ENCODE measurements at regions not wholly inside any gene's neighbourhood (a gene's known extent, or its start where the extent isn't known, plus 50 kb on each side); places are given as distances from the start of the nearest gene placed in this dataset.

- Histone ChIP-seq H3K9ac (ENCODE audit: low read length) (no peak overlapping the region), H3K27ac (ENCODE audit: low read depth, low read length) (no peak overlapping the region), H3K4me1 (ENCODE audit: control insufficient read depth, insufficient read depth, low read length) (no peaks in the 10 kb centered on the region), H3K36me3 (ENCODE audit: control insufficient read depth, insufficient read depth, low read length) (no peaks in the 10 kb centered on the region), H3K27me3 (ENCODE audit: control insufficient read depth, insufficient read depth, low read length) (no peaks in the 10 kb centered on the region), H3K4me3 (ENCODE audit: low read length) (no peak overlapping the region)
These were observed 293.3 kb upstream of the SHH start for GRCh38 chr7:156105337-156106106.

GRCh38 chr7:156104501-156105336 is 292.5 kb upstream of the SHH start:
- H3K27ac ChIP-seq (ENCODE audit: low read depth, low read length), result no peak overlapping the region
- H3K4me1 ChIP-seq (ENCODE audit: control insufficient read depth, insufficient read depth, low read length), result no peaks in the 10 kb centered on the region
- H3K27me3 ChIP-seq (ENCODE audit: control insufficient read depth, insufficient read depth, low read length), result no peaks in the 10 kb centered on the region
- H3K4me3 ChIP-seq (ENCODE audit: low read length), result no peak overlapping the region
- H3K36me3 ChIP-seq (ENCODE audit: control insufficient read depth, insufficient read depth, low read length), result no peaks in the 10 kb centered on the region
- H3K9ac ChIP-seq (ENCODE audit: low read length), result no peak overlapping the region

- H3K27me3 ChIP-seq (ENCODE audit: control insufficient read depth, insufficient read depth, low read length), result no peaks in the 10 kb centered on the region
- no peak overlapping the region for H3K4me3 ChIP-seq (ENCODE audit: low read length)
- no peak overlapping the region for H3K9ac ChIP-seq (ENCODE audit: low read length)
- no peaks in the 10 kb centered on the region for H3K4me1 ChIP-seq (ENCODE audit: control insufficient read depth, insufficient read depth, low read length)
- H3K36me3 ChIP-seq (ENCODE audit: control insufficient read depth, insufficient read depth, low read length), result no peaks in the 10 kb centered on the region
- H3K27ac ChIP-seq (ENCODE audit: low read depth, low read length), result no peak overlapping the region
These were observed 290.0 kb upstream of the SHH start for GRCh38 chr7:156102267-156102666.

- H3K4me3 ChIP-seq (ENCODE audit: low read length), result no peak overlapping the region
- no peak overlapping the region for H3K27ac ChIP-seq (ENCODE audit: low read depth, low read length)
- no peaks in the 10 kb centered on the region for H3K36me3 ChIP-seq (ENCODE audit: control insufficient read depth, insufficient read depth, low read length)
- no peaks in the 10 kb centered on the region for H3K27me3 ChIP-seq (ENCODE audit: control insufficient read depth, insufficient read depth, low read length)
- H3K4me1 ChIP-seq (ENCODE audit: control insufficient read depth, insufficient read depth, low read length), result no peaks in the 10 kb centered on the region
- no peak overlapping the region for H3K9ac ChIP-seq (ENCODE audit: low read length)
These were observed 289.1 kb upstream of the SHH start for GRCh38 chr7:156101355-156101754.

- Histone ChIP-seq H3K27ac (ENCODE audit: low read depth, low read length) (no peak overlapping the region), H3K27me3 (ENCODE audit: control insufficient read depth, insufficient read depth, low read length) (no peaks in the 10 kb centered on the region), H3K4me3 (ENCODE audit: low read length) (no peak overlapping the region), H3K9ac (ENCODE audit: low read length) (no peak overlapping the region), H3K4me1 (ENCODE audit: control insufficient read depth, insufficient read depth, low read length) (no peaks in the 10 kb centered on the region), H3K36me3 (ENCODE audit: control insufficient read depth, insufficient read depth, low read length) (no peaks in the 10 kb centered on the region)
These were observed 287.8 kb upstream of the SHH start for GRCh38 chr7:156100086-156100485.

- Histone ChIP-seq H3K27ac (ENCODE audit: low read depth, low read length) (no peak overlapping the region), H3K4me1 (ENCODE audit: control insufficient read depth, insufficient read depth, low read length) (no peaks in the 10 kb centered on the region), H3K4me3 (ENCODE audit: low read length) (no peak overlapping the region), H3K36me3 (ENCODE audit: control insufficient read depth, insufficient read depth, low read length) (no peaks in the 10 kb centered on the region), H3K9ac (ENCODE audit: low read length) (no peak overlapping the region), H3K27me3 (ENCODE audit: control insufficient read depth, insufficient read depth, low read length) (no peaks in the 10 kb centered on the region)
These were observed 286.8 kb upstream of the SHH start for GRCh38 chr7:156099085-156099484.

GRCh38 chr7:156096771-156097538 is 284.7 kb upstream of the SHH start:
- no peaks in the 10 kb centered on the region for H3K36me3 ChIP-seq (ENCODE audit: control insufficient read depth, insufficient read depth, low read length)
- no peak overlapping the region for H3K4me3 ChIP-seq (ENCODE audit: low read length)
- no peaks in the 10 kb centered on the region for H3K27me3 ChIP-seq (ENCODE audit: control insufficient read depth, insufficient read depth, low read length)
- no peak overlapping the region for H3K9ac ChIP-seq (ENCODE audit: low read length)
- no peak overlapping the region for H3K27ac ChIP-seq (ENCODE audit: low read depth, low read length)
- no peaks in the 10 kb centered on the region for H3K4me1 ChIP-seq (ENCODE audit: control insufficient read depth, insufficient read depth, low read length)

- Histone ChIP-seq H3K9ac (ENCODE audit: low read length) (no peak overlapping the region), H3K27ac (ENCODE audit: low read depth, low read length) (no peak overlapping the region), H3K27me3 (ENCODE audit: control insufficient read depth, insufficient read depth, low read length) (no peaks in the 10 kb centered on the region), H3K4me3 (ENCODE audit: low read length) (no peak overlapping the region), H3K36me3 (ENCODE audit: control insufficient read depth, insufficient read depth, low read length) (no peaks in the 10 kb centered on the region), H3K4me1 (ENCODE audit: control insufficient read depth, insufficient read depth, low read length) (no peaks in the 10 kb centered on the region)
These were observed 283.8 kb upstream of the SHH start for GRCh38 chr7:156095908-156096539.

- Histone ChIP-seq H3K27me3 (ENCODE audit: control insufficient read depth, insufficient read depth, low read length) (no peaks in the 10 kb centered on the region), H3K27ac (ENCODE audit: low read depth, low read length) (no peak overlapping the region), H3K4me3 (ENCODE audit: low read length) (no peak overlapping the region), H3K36me3 (ENCODE audit: control insufficient read depth, insufficient read depth, low read length) (no peaks in the 10 kb centered on the region), H3K9ac (ENCODE audit: low read length) (no peak overlapping the region), H3K4me1 (ENCODE audit: control insufficient read depth, insufficient read depth, low read length) (no peaks in the 10 kb centered on the region)
These were observed 282.3 kb upstream of the SHH start for GRCh38 chr7:156094350-156095146.

- no peaks in the 10 kb centered on the region for H3K4me1 ChIP-seq (ENCODE audit: control insufficient read depth, insufficient read depth, low read length)
- H3K27ac ChIP-seq (ENCODE audit: low read depth, low read length), result no peak overlapping the region
- H3K27me3 ChIP-seq (ENCODE audit: control insufficient read depth, insufficient read depth, low read length), result no peaks in the 10 kb centered on the region
- H3K4me3 ChIP-seq (ENCODE audit: low read length), result no peak overlapping the region
- no peak overlapping the region for H3K9ac ChIP-seq (ENCODE audit: low read length)
- H3K36me3 ChIP-seq (ENCODE audit: control insufficient read depth, insufficient read depth, low read length), result no peaks in the 10 kb centered on the region
These were observed 280.0 kb upstream of the SHH start for GRCh38 chr7:156092307-156092706.

- Histone ChIP-seq H3K36me3 (ENCODE audit: control insufficient read depth, insufficient read depth, low read length) (no peaks in the 10 kb centered on the region), H3K4me1 (ENCODE audit: control insufficient read depth, insufficient read depth, low read length) (no peaks in the 10 kb centered on the region), H3K27ac (ENCODE audit: low read depth, low read length) (no peak overlapping the region), H3K27me3 (ENCODE audit: control insufficient read depth, insufficient read depth, low read length) (no peaks in the 10 kb centered on the region), H3K9ac (ENCODE audit: low read length) (no peak overlapping the region), H3K4me3 (ENCODE audit: low read length) (no peak overlapping the region)
These were observed 279.3 kb upstream of the SHH start for GRCh38 chr7:156091519-156092080.

Data from rectal smooth muscle tissue (tissue), 1 donor.